ENCODE measurements at regions not wholly inside any gene's neighbourhood (a gene's known extent, or its start where the extent isn't known, plus 50 kb on each side); places are given as distances from the start of the nearest gene placed in this dataset.

DNA sequence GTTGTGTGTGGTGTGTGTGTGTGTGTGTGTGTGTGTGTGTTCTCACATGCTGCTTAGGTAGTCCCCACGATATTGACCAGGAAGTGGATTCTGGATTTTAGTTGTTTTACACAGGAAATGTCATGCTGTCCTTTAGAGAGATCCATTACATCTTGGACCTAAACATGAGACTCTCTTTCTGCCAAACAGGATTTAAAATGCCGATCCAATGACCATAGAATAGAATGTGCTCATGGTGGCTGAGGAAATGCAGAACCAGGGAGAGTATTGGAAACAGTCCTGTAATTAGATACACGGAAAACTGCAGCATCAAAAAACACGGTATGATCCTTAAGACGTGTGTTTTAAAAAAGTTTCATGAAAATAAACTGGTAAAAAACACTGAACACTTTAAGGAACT is 347.8 kb upstream of the FRG1 start:
- TF ChIP-seq, protein P1, sequence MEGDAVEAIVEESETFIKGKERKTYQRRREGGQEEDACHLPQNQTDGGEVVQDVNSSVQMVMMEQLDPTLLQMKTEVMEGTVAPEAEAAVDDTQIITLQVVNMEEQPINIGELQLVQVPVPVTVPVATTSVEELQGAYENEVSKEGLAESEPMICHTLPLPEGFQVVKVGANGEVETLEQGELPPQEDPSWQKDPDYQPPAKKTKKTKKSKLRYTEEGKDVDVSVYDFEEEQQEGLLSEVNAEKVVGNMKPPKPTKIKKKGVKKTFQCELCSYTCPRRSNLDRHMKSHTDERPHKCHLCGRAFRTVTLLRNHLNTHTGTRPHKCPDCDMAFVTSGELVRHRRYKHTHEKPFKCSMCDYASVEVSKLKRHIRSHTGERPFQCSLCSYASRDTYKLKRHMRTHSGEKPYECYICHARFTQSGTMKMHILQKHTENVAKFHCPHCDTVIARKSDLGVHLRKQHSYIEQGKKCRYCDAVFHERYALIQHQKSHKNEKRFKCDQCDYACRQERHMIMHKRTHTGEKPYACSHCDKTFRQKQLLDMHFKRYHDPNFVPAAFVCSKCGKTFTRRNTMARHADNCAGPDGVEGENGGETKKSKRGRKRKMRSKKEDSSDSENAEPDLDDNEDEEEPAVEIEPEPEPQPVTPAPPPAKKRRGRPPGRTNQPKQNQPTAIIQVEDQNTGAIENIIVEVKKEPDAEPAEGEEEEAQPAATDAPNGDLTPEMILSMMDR (IDR thresholded peaks at IDR 0.05; ENCODE audit: low read depth, low read length): no peak
- TF ChIP-seq EZH2phosphoT487 (IDR thresholded peaks at IDR 0.05; ENCODE audit: low read depth): no peak
